Activated CD8-positive, alpha-beta memory T cell treated with anti-CD3 and anti-CD28 coated beads for 1 hour (primary cell): ENCODE measurements at regions not wholly inside any gene's neighbourhood (a gene's known extent, or its start where the extent isn't known, plus 50 kb on each side); places are given as distances from the start of the nearest gene placed in this dataset.

ENCODE experiments used
- DNase-seq, 2 donors: peaks; one replicate each; pipeline ENCODE4 v3.0.0-alpha.2; 2020; ENCODE audit warnings: low read depth in 1 of 2; ENCODE audit errors: extremely low read depth in 1 of 2

- no peak for DNase-seq
Observed at GRCh38 chr1:87939444-87939843, 610.8 kb downstream of the LMO4 start.

- DNase-seq: no peak
Observed at GRCh38 chr1:87940421-87940820, 611.7 kb downstream of the LMO4 start.

DNA sequence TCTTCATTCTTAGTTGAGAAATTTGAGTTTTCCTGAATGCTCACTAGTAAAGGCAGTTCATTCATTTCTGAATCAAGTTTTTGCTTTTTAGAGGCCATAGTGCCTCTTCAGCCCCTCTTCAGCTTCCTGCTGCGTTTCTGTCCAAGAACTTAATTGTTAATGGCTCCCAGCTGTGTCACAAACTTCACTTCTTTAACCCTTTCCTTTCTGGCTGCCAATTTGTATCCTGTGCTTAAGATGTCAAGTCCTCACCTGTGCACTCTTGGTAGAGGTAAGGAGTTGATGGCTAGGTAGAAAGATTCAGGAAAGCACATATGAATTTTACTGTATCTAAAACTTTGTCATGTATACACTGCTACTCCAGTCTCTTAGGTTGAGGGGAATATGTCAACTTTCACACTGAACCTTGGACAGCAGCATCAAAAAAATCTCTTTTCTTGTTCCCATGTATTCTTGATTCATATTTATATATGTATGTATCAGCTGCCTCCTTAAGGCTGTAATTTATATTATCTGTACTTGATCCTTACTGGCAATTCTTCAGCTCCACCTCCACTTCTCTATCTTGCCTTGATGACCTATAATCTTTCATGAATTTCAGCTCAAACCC lies 612.8 kb downstream of the LMO4 start:
- DNase-seq: no peak

GRCh38 chr1:87942165-87942564 lies 613.5 kb downstream of the LMO4 start:
- no peak for DNase-seq

DNA sequence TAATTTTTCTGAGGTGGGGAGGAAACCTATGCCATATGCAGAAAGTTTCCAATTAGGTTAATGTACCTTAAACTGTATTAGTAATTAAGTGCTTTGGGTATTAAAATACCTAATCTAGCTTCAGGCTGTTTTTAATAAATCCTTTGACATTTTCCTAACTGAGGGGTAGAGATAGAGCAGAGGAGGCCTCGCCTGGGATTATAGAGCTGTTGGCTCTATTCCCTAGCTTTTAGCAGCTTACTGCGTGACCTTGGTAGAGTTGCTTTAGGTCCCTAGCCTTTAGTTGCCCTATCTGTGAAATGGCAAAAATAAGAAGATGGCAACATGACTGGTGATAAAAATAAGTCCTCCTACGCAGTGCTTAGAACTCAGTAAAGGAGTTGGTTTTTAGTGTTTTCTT lies 621.0 kb downstream of the LMO4 start:
- no peak for DNase-seq

DNA sequence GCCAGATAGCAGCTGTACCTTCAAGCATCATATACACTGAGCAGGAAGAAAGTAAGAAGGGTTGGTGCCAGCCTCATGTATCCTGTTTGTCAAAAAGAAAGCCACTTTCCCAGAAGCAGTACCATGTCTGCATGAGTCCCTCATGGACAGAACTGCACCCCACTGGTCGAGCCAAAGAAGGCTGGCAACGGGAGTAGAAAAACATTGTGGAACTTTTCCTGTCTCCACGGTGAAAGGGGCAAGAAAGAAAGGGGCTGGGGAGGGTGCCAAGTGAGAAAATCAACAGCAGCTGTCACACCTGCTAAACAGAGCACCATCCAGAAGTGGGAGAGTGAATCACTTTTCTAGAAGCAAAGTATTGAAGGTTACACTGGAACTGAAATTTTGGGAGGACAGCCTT lies 621.7 kb downstream of the LMO4 start:
- DNase-seq: no peak

GRCh38 chr1:87951409-87951808 lies 622.7 kb downstream of the LMO4 start:
- no peak for DNase-seq

- no peak for DNase-seq
Observed at GRCh38 chr1:87951852-87952251, 623.2 kb downstream of the LMO4 start.

- DNase-seq: no peak
Observed at GRCh38 chr1:87953121-87953520, 624.4 kb downstream of the LMO4 start.

GRCh38 chr1:87953732-87954344 lies 625.2 kb downstream of the LMO4 start:
- DNase-seq: peak; percentile 14 to 35

- DNase-seq: no peak
Observed at GRCh38 chr1:87955038-87955437, 626.4 kb downstream of the LMO4 start.

- no peak for DNase-seq
Observed at GRCh38 chr1:87956072-87956471, 627.4 kb downstream of the LMO4 start.

DNA sequence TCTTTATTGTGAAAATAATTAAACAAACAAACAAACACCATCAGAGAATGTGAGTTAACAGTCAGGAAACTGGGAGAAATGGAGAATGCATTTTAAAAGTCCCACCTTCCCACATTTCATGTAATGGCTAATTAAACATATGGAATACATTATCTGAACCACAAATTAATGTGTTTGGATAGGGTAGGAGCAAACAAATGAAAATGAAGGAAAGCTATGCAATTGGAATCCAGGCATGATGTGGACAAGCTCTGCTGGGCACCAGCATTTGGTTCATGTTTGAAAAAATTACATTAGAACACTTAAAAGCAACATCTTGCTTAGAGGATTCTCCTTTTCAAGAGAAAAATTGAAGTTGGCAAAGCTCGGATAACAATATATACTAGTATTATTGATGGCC lies 628.1 kb downstream of the LMO4 start:
- DNase-seq: no peak

- no peak for DNase-seq
Observed at GRCh38 chr1:87957331-87957730, 628.7 kb downstream of the LMO4 start.

GRCh38 chr1:87958201-87958600 lies 629.5 kb downstream of the LMO4 start:
- no peak for DNase-seq

- DNase-seq: no peak
Observed at GRCh38 chr1:87958716-87959115, 630.0 kb downstream of the LMO4 start.

DNA sequence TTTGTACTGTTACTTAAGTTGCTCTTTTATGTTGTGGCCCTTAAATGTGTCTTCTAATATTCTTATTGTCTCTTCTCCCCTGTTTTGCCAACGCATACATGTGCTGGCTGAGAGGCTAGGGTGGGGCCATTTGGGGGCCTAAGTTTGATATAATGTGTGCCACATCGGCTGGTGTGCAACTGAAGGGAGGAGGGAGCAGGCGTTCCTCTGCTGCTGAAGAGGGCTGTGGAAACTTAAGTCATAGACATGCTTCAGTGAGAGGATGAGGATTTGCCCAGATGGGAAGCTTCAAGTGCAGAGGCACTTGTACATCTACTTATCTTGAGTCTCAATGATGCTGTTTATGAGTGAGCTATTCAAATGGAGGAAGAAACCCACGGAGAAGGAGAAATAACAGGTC lies 630.6 kb downstream of the LMO4 start:
- no peak for DNase-seq

DNA sequence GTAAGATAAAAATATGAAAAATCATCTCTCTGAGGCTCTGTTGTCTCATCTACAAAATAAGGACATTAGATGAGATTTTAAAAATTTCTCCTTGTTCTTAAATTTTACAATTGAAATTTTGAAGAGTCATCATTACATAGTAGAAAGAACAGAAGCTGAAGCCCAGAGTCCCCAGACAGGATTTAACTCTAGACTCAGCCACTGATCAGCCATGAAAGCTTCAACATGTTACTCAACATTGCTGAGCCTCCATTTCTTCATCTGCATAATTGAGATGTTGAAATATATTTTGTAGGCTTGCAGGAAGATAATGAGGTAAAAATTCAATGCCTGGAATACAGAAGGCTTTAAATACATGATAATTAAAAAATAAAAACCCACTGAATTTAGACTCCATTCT lies 633.3 kb downstream of the LMO4 start:
- DNase-seq: no peak

DNA sequence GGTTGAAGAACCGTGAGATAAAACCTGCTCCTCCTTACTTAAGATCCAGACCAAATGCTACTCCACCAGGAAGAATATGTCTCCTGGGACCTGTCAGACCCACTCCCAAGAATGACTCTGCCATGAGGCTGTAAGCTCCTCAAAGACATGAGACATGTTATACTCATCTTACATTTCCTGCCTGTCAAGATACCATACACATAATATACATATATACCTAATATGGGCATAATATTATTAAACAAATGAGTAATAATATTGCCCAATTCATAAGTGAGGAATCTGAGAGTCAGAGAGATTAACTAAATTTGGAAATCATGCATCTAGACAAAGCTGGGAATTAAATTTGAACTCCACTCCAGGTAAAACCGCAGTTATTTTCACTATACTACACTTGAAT lies 634.9 kb downstream of the LMO4 start:
- DNase-seq: no peak

- no peak for DNase-seq
Observed at GRCh38 chr1:87965193-87965592, 636.5 kb downstream of the LMO4 start.

- DNase-seq: no peak
Observed at GRCh38 chr1:87968197-87968955, 639.7 kb downstream of the LMO4 start.

DNA sequence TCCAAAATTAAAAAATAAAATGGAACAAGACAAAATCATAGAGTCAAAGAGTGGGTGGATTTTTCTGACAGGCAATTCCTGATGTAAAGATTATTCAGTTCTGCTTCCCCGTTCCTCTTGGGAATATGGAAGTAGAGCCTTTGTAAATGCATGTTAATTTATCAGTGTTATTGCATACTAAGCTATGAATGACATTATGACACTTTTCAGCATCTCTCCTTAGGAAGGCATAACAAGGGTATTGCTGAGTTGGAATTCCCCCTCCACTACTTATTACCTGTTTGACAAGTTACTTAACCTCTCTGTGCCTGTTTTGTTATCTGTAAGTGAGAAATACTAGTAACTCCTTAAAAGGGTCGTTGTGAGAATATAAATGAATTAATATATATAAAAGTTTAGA lies 640.4 kb downstream of the LMO4 start:
- DNase-seq: no peak
